ENCODE measurements at regions not wholly inside any gene's neighbourhood (a gene's known extent, or its start where the extent isn't known, plus 50 kb on each side); places are given as distances from the start of the nearest gene placed in this dataset.

GRCh38 chr20:50267866-50268219, 77.2 kb downstream of the CEBPB start:
- H3K27ac ChIP-seq: no peak overlapping the region

GRCh38 chr20:50269091-50270033, 78.7 kb downstream of the CEBPB start:
- Histone ChIP-seq H3K9me3 (ENCODE audit: severe bottlenecking) (no peaks in the 10 kb centered on the region), H3K27ac (no peak overlapping the region), H3K4me3 (ENCODE audit: low read depth, low read length) (no peak overlapping the region), H3K27me3 (ENCODE audit: insufficient read depth, low read depth, severe bottlenecking) (no peaks in the 10 kb centered on the region), H3K36me3 (no peaks in the 10 kb centered on the region)
- TF ChIP-seq CTCF (IDR thresholded peaks at IDR 0.05; ENCODE audit: low read depth, low read length): no peak
- DNase-seq: no peak

More at GRCh38 chr20:50267866-50268219, 77.2 kb downstream of the CEBPB start:
- Histone ChIP-seq H3K36me3 (no peaks in the 10 kb centered on the region), H3K27me3 (ENCODE audit: insufficient read depth, low read depth, severe bottlenecking) (no peaks in the 10 kb centered on the region), H3K9me3 (ENCODE audit: severe bottlenecking) (no peaks in the 10 kb centered on the region), H3K4me3 (ENCODE audit: low read depth, low read length) (no peak overlapping the region)
- TF ChIP-seq CTCF (IDR thresholded peaks at IDR 0.05; ENCODE audit: low read depth, low read length): no peak
- no peak for DNase-seq

- DNase-seq: no peak
- Histone ChIP-seq H3K36me3 (no peaks in the 10 kb centered on the region), H3K27ac (no peak overlapping the region), H3K27me3 (ENCODE audit: insufficient read depth, low read depth, severe bottlenecking) (no peaks in the 10 kb centered on the region), H3K4me3 (ENCODE audit: low read depth, low read length) (no peak overlapping the region), H3K9me3 (ENCODE audit: severe bottlenecking) (no peaks in the 10 kb centered on the region)
- no peak for TF ChIP-seq CTCF (IDR thresholded peaks at IDR 0.05; ENCODE audit: low read depth, low read length)
Observed at GRCh38 chr20:50270034-50270395, 79.4 kb downstream of the CEBPB start.

GRCh38 chr20:50270569-50270968, 79.9 kb downstream of the CEBPB start:
- no peaks in the 10 kb centered on the region for H3K9me3 ChIP-seq (ENCODE audit: severe bottlenecking)
- no peak for TF ChIP-seq CTCF (IDR thresholded peaks at IDR 0.05; ENCODE audit: low read depth, low read length)
- no peak overlapping the region for H3K27ac ChIP-seq
- no peak overlapping the region for H3K4me3 ChIP-seq (ENCODE audit: low read depth, low read length)
- H3K27me3 ChIP-seq (ENCODE audit: insufficient read depth, low read depth, severe bottlenecking): no peaks in the 10 kb centered on the region
- H3K36me3 ChIP-seq: no peaks in the 10 kb centered on the region
- no peak for DNase-seq

- Histone ChIP-seq H3K36me3 (no peaks in the 10 kb centered on the region), H3K27ac (no peak overlapping the region), H3K27me3 (ENCODE audit: insufficient read depth, low read depth, severe bottlenecking) (no peaks in the 10 kb centered on the region), H3K9me3 (ENCODE audit: severe bottlenecking) (no peaks in the 10 kb centered on the region), H3K4me3 (ENCODE audit: low read depth, low read length) (no peak overlapping the region)
- no peak for TF ChIP-seq CTCF (IDR thresholded peaks at IDR 0.05; ENCODE audit: low read depth, low read length)
- no peak for DNase-seq
Observed at GRCh38 chr20:50271176-50271575, 80.5 kb downstream of the CEBPB start.

- no peak for DNase-seq
- Histone ChIP-seq H3K9me3 (ENCODE audit: severe bottlenecking) (no peaks in the 10 kb centered on the region), H3K27me3 (ENCODE audit: insufficient read depth, low read depth, severe bottlenecking) (no peaks in the 10 kb centered on the region), H3K36me3 (no peaks in the 10 kb centered on the region), H3K4me3 (ENCODE audit: low read depth, low read length) (no peak overlapping the region), H3K27ac (no peak overlapping the region)
- TF ChIP-seq CTCF (IDR thresholded peaks at IDR 0.05; ENCODE audit: low read depth, low read length): no peak
Observed at GRCh38 chr20:50271612-50272011, 81.0 kb downstream of the CEBPB start.
